Transverse colon (tissue), 4 donors: ENCODE measurements at regions not wholly inside any gene's neighbourhood (a gene's known extent, or its start where the extent isn't known, plus 50 kb on each side); places are given as distances from the start of the nearest gene placed in this dataset.

Source experiments
- CTCF ChIP-seq, 5 experiments: fragments of 200-600 bp in 3 of 5; fragments of 450-650 bp in 2 of 5; sonication (generic) in 3 of 5; IDR thresholded peaks; 1 replicate in 2 of 5; 2 replicates in 3 of 5; pipeline ENCODE4 v1.5.1; 2016 to 2017; ENCODE audit warnings: antibody characterized with exemption in 5 of 5, inconsistent platforms in 3 of 5, mild to moderate bottlenecking in 2 of 5, moderate library complexity in 1 of 5
- EP300 ChIP-seq: sonication (generic); formaldehyde crosslinking; IDR thresholded peaks from one replicate; pipeline ENCODE4 v1.6.1; 2017; ENCODE audit warnings: antibody characterized with exemption, low read depth
- POLR2A ChIP-seq: fragments of 450-650 bp; IDR thresholded peaks from one replicate; pipeline ENCODE4 v1.6.1; 2016; ENCODE audit warnings: antibody characterized with exemption, mild to moderate bottlenecking, moderate library complexity
- POLR2AphosphoS5 ChIP-seq, 3 donors: sonication (generic); formaldehyde crosslinking; IDR thresholded peaks; one replicate each; pipeline ENCODE4 v1.6.1; 2016; ENCODE audit warnings: antibody characterized with exemption in 3 of 3

DNA sequence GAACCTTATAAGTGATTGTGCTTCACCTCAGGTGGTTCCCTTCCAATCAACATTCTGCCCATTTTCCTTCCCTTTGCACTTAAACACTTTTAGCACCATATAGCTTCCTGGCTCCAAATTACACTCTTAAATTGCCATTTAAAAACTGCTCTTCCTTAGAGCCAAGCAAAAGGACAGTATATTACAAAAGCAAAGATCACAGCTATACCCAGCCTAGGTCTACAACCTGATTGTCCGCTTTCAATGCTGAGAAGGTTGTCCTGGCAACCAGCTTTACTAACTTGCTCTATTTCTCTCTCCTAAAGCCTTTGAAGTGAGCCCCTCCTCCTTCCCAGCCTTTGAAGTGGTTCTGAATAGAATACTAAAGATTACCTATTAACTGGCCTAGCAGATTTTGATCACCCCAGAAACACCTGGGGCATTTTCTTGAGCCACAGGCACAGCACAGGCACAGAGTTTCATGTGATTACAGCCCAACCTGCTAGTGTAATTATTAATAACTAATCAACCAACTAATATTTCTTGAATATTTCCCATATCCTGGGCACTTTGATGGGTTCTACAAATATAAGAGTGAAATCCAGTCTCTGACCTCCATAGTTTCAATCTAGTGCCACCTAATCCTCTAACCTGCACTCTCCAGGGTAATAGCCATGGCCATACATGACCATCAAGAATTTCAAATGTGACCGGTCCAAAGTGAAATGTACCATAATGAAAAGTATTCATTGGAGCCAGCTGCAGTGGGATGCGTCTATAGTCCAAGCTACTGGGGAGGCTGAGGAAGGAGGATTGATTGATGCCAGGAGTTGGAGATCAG, 63.6 kb upstream of the TRIM24 start:
- TF ChIP-seq CTCF (IDR thresholded peaks at IDR 0.05) (no peak), POLR2A (no peak), POLR2AphosphoS5 (IDR thresholded peaks at IDR 0.05) (no peak), EP300 (no peak)
